ENCODE measurements at regions not wholly inside any gene's neighbourhood (a gene's known extent, or its start where the extent isn't known, plus 50 kb on each side); places are given as distances from the start of the nearest gene placed in this dataset.

GRCh38 chr16:60170196-60170595, 1436.1 kb upstream of the GOT2 start:
- Histone ChIP-seq H3K4me3 (ENCODE audit: low read length in 3 of 3) (no peak overlapping the region), H3K4me1 (ENCODE audit: control insufficient read depth in 2 of 3, insufficient read depth in 2 of 3, low read depth in 1 of 3, low read length in 3 of 3) (no peaks in the 10 kb centered on the region), H3K27ac (ENCODE audit: low read depth in 2 of 2, low read length in 2 of 2) (no peak overlapping the region), H3K27me3 (ENCODE audit: control insufficient read depth, insufficient read depth, low read length) (no peaks in the 10 kb centered on the region), H3K9ac (ENCODE audit: low read length in 3 of 3) (no peak overlapping the region), H3K9me3 (ENCODE audit: control insufficient read depth in 2 of 3, insufficient read depth in 1 of 3, low read length in 3 of 3) (no peaks in the 10 kb centered on the region), H3K36me3 (ENCODE audit: control insufficient read depth in 2 of 3, insufficient read depth in 3 of 3, low read length in 3 of 3) (no peaks in the 10 kb centered on the region)
- DNase-seq (no peak), FAIRE-seq (no peak)
- TF ChIP-seq, protein P1, sequence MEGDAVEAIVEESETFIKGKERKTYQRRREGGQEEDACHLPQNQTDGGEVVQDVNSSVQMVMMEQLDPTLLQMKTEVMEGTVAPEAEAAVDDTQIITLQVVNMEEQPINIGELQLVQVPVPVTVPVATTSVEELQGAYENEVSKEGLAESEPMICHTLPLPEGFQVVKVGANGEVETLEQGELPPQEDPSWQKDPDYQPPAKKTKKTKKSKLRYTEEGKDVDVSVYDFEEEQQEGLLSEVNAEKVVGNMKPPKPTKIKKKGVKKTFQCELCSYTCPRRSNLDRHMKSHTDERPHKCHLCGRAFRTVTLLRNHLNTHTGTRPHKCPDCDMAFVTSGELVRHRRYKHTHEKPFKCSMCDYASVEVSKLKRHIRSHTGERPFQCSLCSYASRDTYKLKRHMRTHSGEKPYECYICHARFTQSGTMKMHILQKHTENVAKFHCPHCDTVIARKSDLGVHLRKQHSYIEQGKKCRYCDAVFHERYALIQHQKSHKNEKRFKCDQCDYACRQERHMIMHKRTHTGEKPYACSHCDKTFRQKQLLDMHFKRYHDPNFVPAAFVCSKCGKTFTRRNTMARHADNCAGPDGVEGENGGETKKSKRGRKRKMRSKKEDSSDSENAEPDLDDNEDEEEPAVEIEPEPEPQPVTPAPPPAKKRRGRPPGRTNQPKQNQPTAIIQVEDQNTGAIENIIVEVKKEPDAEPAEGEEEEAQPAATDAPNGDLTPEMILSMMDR (IDR thresholded peaks at IDR 0.05; ENCODE audit: borderline replicate concordance, extremely low read depth, insufficient read depth): no peak
- intact Hi-C loops (cut with DNase I): no loop called here

DNA sequence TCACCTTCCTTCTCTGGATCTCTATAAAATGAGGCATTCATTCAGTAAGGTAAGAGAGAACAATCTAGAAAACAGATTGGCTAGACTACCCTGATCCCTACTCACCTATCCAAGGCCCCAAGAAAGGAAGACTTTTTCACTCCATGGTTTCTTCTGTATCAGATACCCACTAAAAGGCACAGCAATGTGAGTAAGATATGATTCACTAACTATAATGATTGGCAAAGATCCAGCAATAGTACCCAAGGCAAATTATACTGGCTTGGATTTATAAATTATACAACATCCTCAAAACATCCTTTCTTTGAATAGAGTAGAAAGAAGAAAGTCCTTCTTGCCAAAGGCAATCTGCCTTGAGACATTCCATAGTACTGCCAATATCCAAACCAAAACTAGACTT, 1432.0 kb upstream of the GOT2 start:
- no peaks in the 10 kb centered on the region for H3K9me3 ChIP-seq (ENCODE audit: control insufficient read depth in 2 of 3, insufficient read depth in 1 of 3, low read length in 3 of 3)
- no peak overlapping the region for H3K9ac ChIP-seq (ENCODE audit: low read length in 3 of 3)
- no peak overlapping the region for H3K27ac ChIP-seq (ENCODE audit: low read depth in 2 of 2, low read length in 2 of 2)
- no peak for FAIRE-seq
- H3K4me3 ChIP-seq (ENCODE audit: low read length in 3 of 3): no peak overlapping the region
- H3K4me1 ChIP-seq (ENCODE audit: control insufficient read depth in 2 of 3, insufficient read depth in 2 of 3, low read depth in 1 of 3, low read length in 3 of 3): no peaks in the 10 kb centered on the region
- intact Hi-C loops (cut with DNase I): no loop called here
- TF ChIP-seq, protein P1 (IDR thresholded peaks at IDR 0.05; ENCODE audit: borderline replicate concordance, extremely low read depth, insufficient read depth): no peak
- DNase-seq: no peak
- no peaks in the 10 kb centered on the region for H3K36me3 ChIP-seq (ENCODE audit: control insufficient read depth in 2 of 3, insufficient read depth in 3 of 3, low read length in 3 of 3)
- H3K27me3 ChIP-seq (ENCODE audit: control insufficient read depth, insufficient read depth, low read length): no peaks in the 10 kb centered on the region

GRCh38 chr16:60151987-60152386, 1417.9 kb upstream of the GOT2 start:
- intact Hi-C loops (cut with DNase I): no loop called here
- no peak for FAIRE-seq

DNA sequence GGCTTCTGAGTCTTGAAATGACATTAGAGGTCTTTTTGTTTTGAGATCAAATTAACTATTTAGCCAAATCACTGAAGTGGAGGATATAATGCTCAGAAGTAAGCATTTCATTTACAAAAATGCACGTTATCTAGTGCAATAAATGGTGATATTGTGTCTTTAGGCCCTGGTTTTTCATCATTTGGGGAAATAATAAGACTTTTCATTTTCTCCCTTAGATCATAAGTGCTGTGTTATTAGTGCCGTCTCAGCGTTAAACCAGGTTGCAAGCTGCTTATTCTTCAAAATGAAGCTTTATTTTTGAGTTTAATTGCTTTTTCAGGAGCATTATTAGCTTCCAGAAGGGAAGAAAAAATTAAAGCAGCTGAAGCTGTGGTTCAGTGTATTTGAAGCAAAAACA, 1416.8 kb upstream of the GOT2 start:
- H3K4me1 ChIP-seq (ENCODE audit: control insufficient read depth in 2 of 3, insufficient read depth in 2 of 3, low read depth in 1 of 3, low read length in 3 of 3): no peaks in the 10 kb centered on the region

More at GRCh38 chr16:60151987-60152386, 1417.9 kb upstream of the GOT2 start:
- Histone ChIP-seq H3K27me3 (ENCODE audit: control insufficient read depth, insufficient read depth, low read length) (no peaks in the 10 kb centered on the region), H3K4me1 (ENCODE audit: control insufficient read depth in 2 of 3, insufficient read depth in 2 of 3, low read depth in 1 of 3, low read length in 3 of 3) (no peaks in the 10 kb centered on the region), H3K4me3 (ENCODE audit: low read length in 3 of 3) (no peak overlapping the region), H3K27ac (ENCODE audit: low read depth in 2 of 2, low read length in 2 of 2) (no peak overlapping the region), H3K36me3 (ENCODE audit: control insufficient read depth in 2 of 3, insufficient read depth in 3 of 3, low read length in 3 of 3) (no peaks in the 10 kb centered on the region), H3K9me3 (ENCODE audit: control insufficient read depth in 2 of 3, insufficient read depth in 1 of 3, low read length in 3 of 3) (no peaks in the 10 kb centered on the region), H3K9ac (ENCODE audit: low read length in 3 of 3) (no peak overlapping the region)
- TF ChIP-seq, protein P1 (IDR thresholded peaks at IDR 0.05; ENCODE audit: borderline replicate concordance, extremely low read depth, insufficient read depth): no peak
- no peak for DNase-seq

More for the DNA sequence above, 1416.8 kb upstream of the GOT2 start:
- intact Hi-C loops (cut with DNase I): no loop called here
- no peaks in the 10 kb centered on the region for H3K36me3 ChIP-seq (ENCODE audit: control insufficient read depth in 2 of 3, insufficient read depth in 3 of 3, low read length in 3 of 3)
- no peak for DNase-seq
- no peak overlapping the region for H3K27ac ChIP-seq (ENCODE audit: low read depth in 2 of 2, low read length in 2 of 2)
- no peak overlapping the region for H3K4me3 ChIP-seq (ENCODE audit: low read length in 3 of 3)
- TF ChIP-seq, protein P1 (IDR thresholded peaks at IDR 0.05; ENCODE audit: borderline replicate concordance, extremely low read depth, insufficient read depth): no peak
- no peak for FAIRE-seq
- H3K9ac ChIP-seq (ENCODE audit: low read length in 3 of 3): no peak overlapping the region
- no peaks in the 10 kb centered on the region for H3K27me3 ChIP-seq (ENCODE audit: control insufficient read depth, insufficient read depth, low read length)
- no peaks in the 10 kb centered on the region for H3K9me3 ChIP-seq (ENCODE audit: control insufficient read depth in 2 of 3, insufficient read depth in 1 of 3, low read length in 3 of 3)

Measured in kidney (tissue), 13 donors.